ENCODE measurements at regions not wholly inside any gene's neighbourhood (a gene's known extent, or its start where the extent isn't known, plus 50 kb on each side); places are given as distances from the start of the nearest gene placed in this dataset.

- TF ChIP-seq ZNF75A (CRISPR knock-in tag; IDR thresholded peaks at IDR 0.05) (no peak), JUNB (CRISPR knock-in tag; conservative IDR thresholded peaks at IDR 0.05) (no peak), CTCFL (IDR thresholded peaks at IDR 0.05; ENCODE audit: borderline replicate concordance, insufficient read depth, low read depth, low read length, poor library complexity, severe bottlenecking) (no peak), CLOCK (CRISPR knock-in tag; IDR thresholded peaks at IDR 0.05; ENCODE audit: borderline replicate concordance) (no peak), KLF16 (IDR thresholded peaks at IDR 0.05) (no peak), ZNF263 (CRISPR knock-in tag; IDR thresholded peaks at IDR 0.05; ENCODE audit: borderline replicate concordance) (no peak), CREB5 (CRISPR knock-in tag; IDR thresholded peaks at IDR 0.05) (no peak), IRF2 (CRISPR knock-in tag; IDR thresholded peaks at IDR 0.05) (no peak), ZC3H11A (IDR thresholded peaks at IDR 0.05; ENCODE audit: low read depth, low read length) (no peak)
- TF ChIP-seq, protein P1, sequence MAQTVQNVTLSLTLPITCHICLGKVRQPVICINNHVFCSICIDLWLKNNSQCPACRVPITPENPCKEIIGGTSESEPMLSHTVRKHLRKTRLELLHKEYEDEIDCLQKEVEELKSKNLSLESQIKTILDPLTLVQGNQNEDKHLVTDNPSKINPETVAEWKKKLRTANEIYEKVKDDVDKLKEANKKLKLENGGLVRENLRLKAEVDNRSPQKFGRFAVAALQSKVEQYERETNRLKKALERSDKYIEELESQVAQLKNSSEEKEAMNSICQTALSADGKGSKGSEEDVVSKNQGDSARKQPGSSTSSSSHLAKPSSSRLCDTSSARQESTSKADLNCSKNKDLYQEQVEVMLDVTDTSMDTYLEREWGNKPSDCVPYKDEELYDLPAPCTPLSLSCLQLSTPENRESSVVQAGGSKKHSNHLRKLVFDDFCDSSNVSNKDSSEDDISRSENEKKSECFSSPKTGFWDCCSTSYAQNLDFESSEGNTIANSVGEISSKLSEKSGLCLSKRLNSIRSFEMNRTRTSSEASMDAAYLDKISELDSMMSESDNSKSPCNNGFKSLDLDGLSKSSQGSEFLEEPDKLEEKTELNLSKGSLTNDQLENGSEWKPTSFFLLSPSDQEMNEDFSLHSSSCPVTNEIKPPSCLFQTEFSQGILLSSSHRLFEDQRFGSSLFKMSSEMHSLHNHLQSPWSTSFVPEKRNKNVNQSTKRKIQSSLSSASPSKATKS (CRISPR knock-in tag; IDR thresholded peaks at IDR 0.05), result no peak
- TF ChIP-seq, protein P2, sequence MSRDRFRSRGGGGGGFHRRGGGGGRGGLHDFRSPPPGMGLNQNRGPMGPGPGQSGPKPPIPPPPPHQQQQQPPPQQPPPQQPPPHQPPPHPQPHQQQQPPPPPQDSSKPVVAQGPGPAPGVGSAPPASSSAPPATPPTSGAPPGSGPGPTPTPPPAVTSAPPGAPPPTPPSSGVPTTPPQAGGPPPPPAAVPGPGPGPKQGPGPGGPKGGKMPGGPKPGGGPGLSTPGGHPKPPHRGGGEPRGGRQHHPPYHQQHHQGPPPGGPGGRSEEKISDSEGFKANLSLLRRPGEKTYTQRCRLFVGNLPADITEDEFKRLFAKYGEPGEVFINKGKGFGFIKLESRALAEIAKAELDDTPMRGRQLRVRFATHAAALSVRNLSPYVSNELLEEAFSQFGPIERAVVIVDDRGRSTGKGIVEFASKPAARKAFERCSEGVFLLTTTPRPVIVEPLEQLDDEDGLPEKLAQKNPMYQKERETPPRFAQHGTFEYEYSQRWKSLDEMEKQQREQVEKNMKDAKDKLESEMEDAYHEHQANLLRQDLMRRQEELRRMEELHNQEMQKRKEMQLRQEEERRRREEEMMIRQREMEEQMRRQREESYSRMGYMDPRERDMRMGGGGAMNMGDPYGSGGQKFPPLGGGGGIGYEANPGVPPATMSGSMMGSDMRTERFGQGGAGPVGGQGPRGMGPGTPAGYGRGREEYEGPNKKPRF (IDR thresholded peaks at IDR 0.05; ENCODE audit: low read depth, low read length), result no peak
Observed at GRCh38 chr6:18720075-18720474, 332.9 kb downstream of the RNF144B start (continued).
